Left ventricle myocardium inferior (tissue), 1 donor: ENCODE measurements at regions not wholly inside any gene's neighbourhood (a gene's known extent, or its start where the extent isn't known, plus 50 kb on each side); places are given as distances from the start of the nearest gene placed in this dataset.

ENCODE experiments used
- DNase-seq: peaks from one replicate; pipeline ENCODE4 v3.0.0-alpha.2; 2020
- H3K27ac ChIP-seq: fragments of 200-600 bp; replicated peaks from 2 replicates; pipeline ENCODE4 v1.8.0; 2021
- H3K27me3 ChIP-seq: fragments of 200-600 bp; 2 replicates; pipeline ENCODE4 v1.8.0; 2021; ENCODE audit warnings: low read depth
- H3K36me3 ChIP-seq: fragments of 200-600 bp; 2 replicates; pipeline ENCODE4 v1.8.0; 2021
- H3K4me1 ChIP-seq: fragments of 200-600 bp; 2 replicates; pipeline ENCODE4 v1.8.0; 2021
- H3K4me3 ChIP-seq: fragments of 200-600 bp; 2 replicates; pipeline ENCODE4 v1.8.0; 2021; ENCODE audit warnings: mild to moderate bottlenecking, moderate library complexity
- H3K9me3 ChIP-seq: fragments of 200-600 bp; replicated peaks from 2 replicates; pipeline ENCODE4 v1.8.0; 2021
- intact Hi-C: fragments of 100-400 bp; cut with micrococcal nuclease; formaldehyde crosslinking; loops from one replicate; pipeline ENCODE4 v1.11.0; 2022
- TF ChIP-seq, protein P1 (sequence below): fragments of 200-600 bp; IDR thresholded peaks from 2 replicates; pipeline ENCODE4 v1.8.0; 2021; ENCODE audit warnings: antibody characterized with exemption, mild to moderate bottlenecking, borderline replicate concordance
- donor health status: DM: no; HTN: yes; CAD: no; lungs with severe emphysema.

DNA sequence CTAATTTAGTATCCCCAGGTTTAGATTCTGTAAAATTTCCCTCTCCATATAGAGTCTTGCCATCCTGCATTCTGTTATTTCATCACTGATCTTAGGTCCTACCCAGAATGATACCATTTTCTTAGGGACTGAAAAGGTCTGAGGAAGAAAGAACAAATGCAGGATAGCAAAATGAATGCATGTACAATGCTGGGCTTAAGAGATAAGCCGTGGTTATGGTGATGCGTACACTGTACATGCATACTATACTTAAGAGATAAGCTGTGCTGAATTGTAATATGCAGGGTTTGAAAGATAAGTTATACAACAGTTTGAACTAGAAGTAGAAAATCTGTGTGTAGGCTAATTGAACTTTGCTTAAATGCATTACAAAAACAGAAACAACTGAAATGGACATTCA is 416.2 kb downstream of the C12orf50 start:
- TF ChIP-seq, protein P1, sequence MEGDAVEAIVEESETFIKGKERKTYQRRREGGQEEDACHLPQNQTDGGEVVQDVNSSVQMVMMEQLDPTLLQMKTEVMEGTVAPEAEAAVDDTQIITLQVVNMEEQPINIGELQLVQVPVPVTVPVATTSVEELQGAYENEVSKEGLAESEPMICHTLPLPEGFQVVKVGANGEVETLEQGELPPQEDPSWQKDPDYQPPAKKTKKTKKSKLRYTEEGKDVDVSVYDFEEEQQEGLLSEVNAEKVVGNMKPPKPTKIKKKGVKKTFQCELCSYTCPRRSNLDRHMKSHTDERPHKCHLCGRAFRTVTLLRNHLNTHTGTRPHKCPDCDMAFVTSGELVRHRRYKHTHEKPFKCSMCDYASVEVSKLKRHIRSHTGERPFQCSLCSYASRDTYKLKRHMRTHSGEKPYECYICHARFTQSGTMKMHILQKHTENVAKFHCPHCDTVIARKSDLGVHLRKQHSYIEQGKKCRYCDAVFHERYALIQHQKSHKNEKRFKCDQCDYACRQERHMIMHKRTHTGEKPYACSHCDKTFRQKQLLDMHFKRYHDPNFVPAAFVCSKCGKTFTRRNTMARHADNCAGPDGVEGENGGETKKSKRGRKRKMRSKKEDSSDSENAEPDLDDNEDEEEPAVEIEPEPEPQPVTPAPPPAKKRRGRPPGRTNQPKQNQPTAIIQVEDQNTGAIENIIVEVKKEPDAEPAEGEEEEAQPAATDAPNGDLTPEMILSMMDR, result no peak
- DNase-seq, result no peak
- Histone ChIP-seq H3K27ac (no peak overlapping the region), H3K4me1 (no peaks in the 10 kb centered on the region), H3K27me3 (no peaks in the 10 kb centered on the region), H3K9me3 (no peaks in the 10 kb centered on the region), H3K4me3 (no peak overlapping the region), H3K36me3 (no peaks in the 10 kb centered on the region)
- intact Hi-C loops, result no loop called here

DNA sequence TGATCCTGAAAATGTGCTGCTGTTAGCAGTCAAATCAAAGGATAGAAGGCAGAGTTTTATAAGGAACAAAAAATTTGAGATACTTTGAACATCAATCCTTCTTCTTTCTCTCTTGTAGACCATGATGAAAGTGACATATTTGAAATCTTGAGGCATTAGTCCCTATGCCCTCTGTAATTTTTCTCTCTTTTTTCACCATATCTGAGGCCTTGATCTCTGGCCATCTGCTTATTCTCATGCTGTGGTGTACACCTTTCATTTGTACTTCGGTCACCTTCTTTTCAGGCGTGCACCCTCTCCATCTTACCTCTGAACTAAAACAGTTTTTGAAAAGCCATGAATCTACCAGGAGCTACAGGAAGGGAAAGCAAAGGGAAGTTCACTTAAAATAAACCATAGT is 420.9 kb downstream of the C12orf50 start:
- Histone ChIP-seq H3K27ac (no peak overlapping the region), H3K9me3 (no peaks in the 10 kb centered on the region), H3K27me3 (no peaks in the 10 kb centered on the region), H3K36me3 (no peaks in the 10 kb centered on the region), H3K4me1 (no peaks in the 10 kb centered on the region), H3K4me3 (no peak overlapping the region)
- intact Hi-C loops, result no loop called here
- TF ChIP-seq, protein P1, result no peak
- no peak for DNase-seq

DNA sequence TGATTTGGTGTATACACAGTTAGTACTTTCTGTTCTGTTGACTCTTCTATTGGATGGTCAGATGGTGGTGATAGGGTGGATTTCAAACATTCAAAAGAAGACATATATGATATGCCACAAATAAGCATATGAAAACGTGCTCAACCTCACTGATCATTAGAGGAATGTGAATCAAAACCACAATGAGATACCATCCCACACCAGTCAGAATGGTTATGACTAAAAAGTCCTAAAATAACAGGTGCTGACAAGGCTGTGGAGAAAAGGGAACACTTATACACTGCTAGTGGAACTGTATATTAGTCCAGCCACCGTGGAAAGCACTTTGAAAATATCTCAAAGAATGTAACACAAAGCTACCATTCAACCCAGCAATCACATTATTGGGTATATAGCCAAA is 425.5 kb downstream of the C12orf50 start:
- no peak overlapping the region for H3K4me3 ChIP-seq

DNA sequence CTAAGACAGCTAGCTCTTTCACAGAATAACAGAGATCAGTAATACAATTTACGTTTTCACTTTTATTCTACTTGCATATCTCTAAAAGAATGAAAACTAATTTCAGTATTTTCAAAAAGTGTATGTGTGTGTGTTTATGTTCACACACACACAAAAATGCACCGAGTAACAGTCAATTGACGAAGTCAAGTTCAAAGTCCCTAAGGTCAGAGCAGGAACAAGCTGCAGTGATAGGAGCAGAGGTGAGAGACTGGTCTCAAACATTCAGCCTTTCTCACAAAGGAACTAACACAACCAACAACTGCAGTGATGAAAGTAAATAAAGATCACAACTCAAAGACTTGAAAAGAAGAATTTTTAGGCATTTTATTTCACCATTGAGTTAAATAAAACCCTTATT is 429.7 kb downstream of the C12orf50 start:
- H3K4me1 ChIP-seq, result no peaks in the 10 kb centered on the region
- TF ChIP-seq, protein P1, result no peak
- H3K9me3 ChIP-seq, result no peaks in the 10 kb centered on the region
- no peaks in the 10 kb centered on the region for H3K27me3 ChIP-seq
- no peak overlapping the region for H3K4me3 ChIP-seq
- intact Hi-C loops, result no loop called here
- H3K36me3 ChIP-seq, result no peaks in the 10 kb centered on the region
- no peak for DNase-seq
- no peak overlapping the region for H3K27ac ChIP-seq

More for the DNA sequence above, 425.5 kb downstream of the C12orf50 start:
- intact Hi-C loops, result no loop called here
- no peak for DNase-seq
- Histone ChIP-seq H3K27me3 (no peaks in the 10 kb centered on the region), H3K27ac (no peak overlapping the region), H3K9me3 (no peaks in the 10 kb centered on the region), H3K36me3 (no peaks in the 10 kb centered on the region), H3K4me1 (no peaks in the 10 kb centered on the region)
- TF ChIP-seq, protein P1, result no peak

DNA sequence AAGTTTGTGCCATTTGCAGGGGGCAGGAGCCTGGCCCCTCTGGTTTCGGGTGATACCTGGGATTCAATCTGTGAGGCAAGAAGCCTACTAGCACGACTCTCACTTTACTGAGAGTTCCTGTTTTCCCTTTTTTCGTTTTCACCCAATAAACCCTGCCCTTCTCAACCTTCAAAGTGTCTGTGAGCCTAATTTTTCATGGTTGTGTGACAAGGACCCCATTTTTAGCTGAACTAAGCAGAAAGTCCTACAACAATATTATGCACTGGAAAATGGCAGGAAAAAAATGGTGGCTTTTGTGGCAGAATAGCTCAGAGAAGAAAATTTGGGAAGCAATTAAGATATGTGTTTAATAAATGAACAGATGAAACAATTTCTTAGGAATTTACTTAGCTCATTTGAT is 432.1 kb downstream of the C12orf50 start:
- no peak overlapping the region for H3K4me3 ChIP-seq
- no peak for DNase-seq
- H3K27ac ChIP-seq, result no peak overlapping the region
- intact Hi-C loops, result no loop called here
- H3K9me3 ChIP-seq, result no peaks in the 10 kb centered on the region
- no peaks in the 10 kb centered on the region for H3K27me3 ChIP-seq
- no peaks in the 10 kb centered on the region for H3K4me1 ChIP-seq
- TF ChIP-seq, protein P1, result no peak
- H3K36me3 ChIP-seq, result no peaks in the 10 kb centered on the region

DNA sequence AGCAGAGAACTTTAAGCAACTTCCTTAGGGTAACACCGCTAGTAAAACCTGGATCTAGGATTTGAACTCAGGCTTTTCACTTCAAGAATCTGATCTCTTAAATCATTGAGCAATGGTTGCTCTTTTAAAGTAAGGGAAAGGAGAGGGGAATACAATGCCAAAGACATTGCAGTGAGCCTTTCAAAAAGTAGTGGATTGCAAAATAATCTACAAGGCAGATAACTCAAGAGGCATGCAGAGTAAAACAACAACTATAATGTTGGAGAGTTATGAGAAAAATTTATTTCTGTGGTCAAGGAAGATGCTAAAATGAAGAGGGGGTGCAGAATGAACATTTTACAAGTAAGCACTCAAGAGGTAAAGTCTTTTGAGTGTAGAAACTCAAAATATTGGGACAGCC is 432.6 kb downstream of the C12orf50 start:
- intact Hi-C loops, result no loop called here
- TF ChIP-seq, protein P1, result no peak
- no peaks in the 10 kb centered on the region for H3K36me3 ChIP-seq
- H3K9me3 ChIP-seq, result no peaks in the 10 kb centered on the region
- no peak for DNase-seq
- no peak overlapping the region for H3K4me3 ChIP-seq
- H3K27ac ChIP-seq, result no peak overlapping the region
- H3K27me3 ChIP-seq, result no peaks in the 10 kb centered on the region
- H3K4me1 ChIP-seq, result no peaks in the 10 kb centered on the region
